ENCODE measurements at regions not wholly inside any gene's neighbourhood (a gene's known extent, or its start where the extent isn't known, plus 50 kb on each side); places are given as distances from the start of the nearest gene placed in this dataset.

GRCh38 chr4:165656829-165657490, 216.1 kb upstream of the TLL1 start (continued):
- TF ChIP-seq ATF6 (CRISPR knock-in tag; conservative IDR thresholded peaks at IDR 0.05) (no peak), ZSCAN9 (CRISPR knock-in tag; IDR thresholded peaks at IDR 0.05; ENCODE audit: borderline replicate concordance) (no peak), ONECUT2 (CRISPR knock-in tag; IDR thresholded peaks at IDR 0.05) (no peak), ZNF343 (CRISPR knock-in tag; IDR thresholded peaks at IDR 0.05) (no peak), ZMAT5 (CRISPR knock-in tag; IDR thresholded peaks at IDR 0.05; ENCODE audit: borderline replicate concordance, low read depth) (no peak), ZNF225 (CRISPR knock-in tag; IDR thresholded peaks at IDR 0.05) (no peak)

- H3K9ac ChIP-seq (ENCODE audit: insufficient read depth, low read depth, low read length) = no peak overlapping the region
- no peaks in the 10 kb centered on the region; the same call in 1 of the 2 replicates for H4K20me1 ChIP-seq (ENCODE audit: insufficient read depth, low read length)
- H3K4me3 ChIP-seq (replicated peaks in 1 of 3; ENCODE audit: insufficient read depth in 1 of 3, low read depth in 2 of 3, low read length in 3 of 3) = no peak overlapping the region
- CTCF ChIA-PET (ENCODE audit: low intra/inter-chr PET ratio, low total read pairs) = no interaction called here
- H3K4me1 ChIP-seq (ENCODE audit: insufficient read depth, low read length) = peaks cover 6% of the 10 kb centered on the region; the same call in 1 of the 2 replicates
- intact Hi-C loops (cut with micrococcal nuclease; ENCODE audit: unreplicated experiment) = no loop called here
- FAIRE-seq (no peak), DNase-seq (ENCODE audit: low spot score) (no peak), ATAC-seq (no peak; the same call in 2 of the 3 replicates)
- no peak overlapping the region for H3K27ac ChIP-seq (ENCODE audit: extremely low read length, insufficient read depth, low read length)
- H3K27me3 ChIP-seq (ENCODE audit: control insufficient read depth in 1 of 2, insufficient read depth in 2 of 2, low read length in 2 of 2) = no peaks in the 10 kb centered on the region
- TF ChIP-seq ZNF142 (CRISPR knock-in tag; IDR thresholded peaks at IDR 0.05) (no peak), CERS6 (CRISPR knock-in tag; IDR thresholded peaks at IDR 0.05) (no peak), ZNF484 (CRISPR knock-in tag; IDR thresholded peaks at IDR 0.05; ENCODE audit: borderline replicate concordance, low read depth) (no peak), UBTF (CRISPR knock-in tag; IDR thresholded peaks at IDR 0.05) (no peak)
- no peak overlapping the region for H3K4me2 ChIP-seq (ENCODE audit: low read depth, low read length)
- WGBS (ENCODE audit: low lambda C conversion rate) = 0% methylated on average over 2 of the region's 2 CpGs
- H3K36me3 ChIP-seq (replicated peaks in 1 of 2; ENCODE audit: control insufficient read depth in 1 of 2, insufficient read depth in 2 of 2, low read length in 2 of 2) = no peaks in the 10 kb centered on the region
- BruUV-seq (replicated peaks) = no TSS peak
- H3K9me3 ChIP-seq (ENCODE audit: low read length) = no peaks in the 10 kb centered on the region
- in situ Hi-C loops (cut with HindIII; ENCODE audit: extremely low pct_ligation_motif_present, low pct_unique_long_range_greater_than_20kb) = no loop called here
- no peak overlapping the region for H2AFZ ChIP-seq (ENCODE audit: low read length)
- no peaks in the 10 kb centered on the region for H3K79me2 ChIP-seq (ENCODE audit: insufficient read depth, low read length)
- POLR2A ChIA-PET = no interaction called here
These were observed 210.7 kb upstream of the TLL1 start for GRCh38 chr4:165662341-165662740.
